OCI-LY3 (cell line): ENCODE measurements at regions not wholly inside any gene's neighbourhood (a gene's known extent, or its start where the extent isn't known, plus 50 kb on each side); places are given as distances from the start of the nearest gene placed in this dataset.

Source experiments
- CTCF ChIP-seq: fragments of 200-600, 300-600 bp; sonication (generic); IDR thresholded peaks from 2 replicates; pipeline ENCODE4 v1.5.1; 2014; ENCODE audit warnings: antibody characterized with exemption, low read length, low read depth
- EZH2phosphoT487 ChIP-seq: fragments of 200-600 bp; shearing (Covaris generic); IDR thresholded peaks from 2 replicates; pipeline ENCODE4 v1.6.1; 2018; ENCODE audit warnings: antibody characterized with exemption, mixed run types, low read depth

- TF ChIP-seq CTCF (no peak), EZH2phosphoT487 (no peak)
These were observed 51.2 kb upstream of the THRB start for GRCh38 chr3:24545887-24546286.
